GM18858 (cell line): ENCODE measurements at regions not wholly inside any gene's neighbourhood (a gene's known extent, or its start where the extent isn't known, plus 50 kb on each side); places are given as distances from the start of the nearest gene placed in this dataset.

Experiments
- ATAC-seq: cut with Tn5 transposase; IDR thresholded peaks from one replicate; pipeline ENCODE4 v1.9.1; 2021; ENCODE audit not compliant: unreplicated experiment

- ATAC-seq: no peak
Observed at GRCh38 chr4:59979061-59979460, 1221.1 kb upstream of the ADGRL3 start.

- no peak for ATAC-seq
Observed at GRCh38 chr4:59983852-59984251, 1216.3 kb upstream of the ADGRL3 start.

- ATAC-seq: no peak
Observed at GRCh38 chr4:59987289-59987688, 1212.8 kb upstream of the ADGRL3 start.

GRCh38 chr4:59994118-59994517, 1206.0 kb upstream of the ADGRL3 start:
- ATAC-seq: no peak

- ATAC-seq: no peak
Observed at GRCh38 chr4:60002603-60003337, 1197.4 kb upstream of the ADGRL3 start.

- no peak for ATAC-seq
Observed at GRCh38 chr4:60013464-60014184, 1186.5 kb upstream of the ADGRL3 start.

- no peak for ATAC-seq
Observed at GRCh38 chr4:60016971-60017370, 1183.2 kb upstream of the ADGRL3 start.

GRCh38 chr4:60019180-60019579, 1180.9 kb upstream of the ADGRL3 start:
- no peak for ATAC-seq

GRCh38 chr4:60019946-60020345, 1180.2 kb upstream of the ADGRL3 start:
- no peak for ATAC-seq

GRCh38 chr4:60020389-60020788, 1179.7 kb upstream of the ADGRL3 start:
- ATAC-seq: no peak

- no peak for ATAC-seq
Observed at GRCh38 chr4:60033826-60034225, 1166.3 kb upstream of the ADGRL3 start.

- ATAC-seq: no peak
Observed at GRCh38 chr4:60034361-60034760, 1165.8 kb upstream of the ADGRL3 start.

GRCh38 chr4:60039908-60040307, 1160.2 kb upstream of the ADGRL3 start:
- no peak for ATAC-seq

- no peak for ATAC-seq
Observed at GRCh38 chr4:60042231-60042652, 1157.9 kb upstream of the ADGRL3 start.

- no peak for ATAC-seq
Observed at GRCh38 chr4:60042941-60043340, 1157.2 kb upstream of the ADGRL3 start.

- no peak for ATAC-seq
Observed at GRCh38 chr4:60078984-60079383, 1121.1 kb upstream of the ADGRL3 start.

- ATAC-seq: no peak
Observed at GRCh38 chr4:60081839-60082238, 1118.3 kb upstream of the ADGRL3 start.

GRCh38 chr4:60088807-60089486, 1111.2 kb upstream of the ADGRL3 start:
- no peak for ATAC-seq

GRCh38 chr4:60089546-60090273, 1110.4 kb upstream of the ADGRL3 start:
- ATAC-seq: no peak

GRCh38 chr4:60096676-60097075, 1103.5 kb upstream of the ADGRL3 start:
- ATAC-seq: no peak

GRCh38 chr4:60116592-60116991, 1083.5 kb upstream of the ADGRL3 start:
- ATAC-seq: no peak
